ENCODE measurements at regions not wholly inside any gene's neighbourhood (a gene's known extent, or its start where the extent isn't known, plus 50 kb on each side); places are given as distances from the start of the nearest gene placed in this dataset.
"Not testable (repeated sequence)": the region's sequence is repeated elsewhere in the genome, so short reads cannot be mapped to it uniquely, and the experiment has no call there.

- peak; percentile 70 for DNase-seq (ENCODE audit: low read depth)
- H3K4me3 ChIP-seq (ENCODE audit: low read depth, low read length) = no peak overlapping the region
- TF ChIP-seq, protein P1, sequence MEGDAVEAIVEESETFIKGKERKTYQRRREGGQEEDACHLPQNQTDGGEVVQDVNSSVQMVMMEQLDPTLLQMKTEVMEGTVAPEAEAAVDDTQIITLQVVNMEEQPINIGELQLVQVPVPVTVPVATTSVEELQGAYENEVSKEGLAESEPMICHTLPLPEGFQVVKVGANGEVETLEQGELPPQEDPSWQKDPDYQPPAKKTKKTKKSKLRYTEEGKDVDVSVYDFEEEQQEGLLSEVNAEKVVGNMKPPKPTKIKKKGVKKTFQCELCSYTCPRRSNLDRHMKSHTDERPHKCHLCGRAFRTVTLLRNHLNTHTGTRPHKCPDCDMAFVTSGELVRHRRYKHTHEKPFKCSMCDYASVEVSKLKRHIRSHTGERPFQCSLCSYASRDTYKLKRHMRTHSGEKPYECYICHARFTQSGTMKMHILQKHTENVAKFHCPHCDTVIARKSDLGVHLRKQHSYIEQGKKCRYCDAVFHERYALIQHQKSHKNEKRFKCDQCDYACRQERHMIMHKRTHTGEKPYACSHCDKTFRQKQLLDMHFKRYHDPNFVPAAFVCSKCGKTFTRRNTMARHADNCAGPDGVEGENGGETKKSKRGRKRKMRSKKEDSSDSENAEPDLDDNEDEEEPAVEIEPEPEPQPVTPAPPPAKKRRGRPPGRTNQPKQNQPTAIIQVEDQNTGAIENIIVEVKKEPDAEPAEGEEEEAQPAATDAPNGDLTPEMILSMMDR (IDR thresholded peaks at IDR 0.05; ENCODE audit: insufficient read depth, low read depth, low read length) = no peak
Measured at GRCh38 chr18:58805467-58806187, 59.0 kb upstream of the ZNF532 start.

DNA sequence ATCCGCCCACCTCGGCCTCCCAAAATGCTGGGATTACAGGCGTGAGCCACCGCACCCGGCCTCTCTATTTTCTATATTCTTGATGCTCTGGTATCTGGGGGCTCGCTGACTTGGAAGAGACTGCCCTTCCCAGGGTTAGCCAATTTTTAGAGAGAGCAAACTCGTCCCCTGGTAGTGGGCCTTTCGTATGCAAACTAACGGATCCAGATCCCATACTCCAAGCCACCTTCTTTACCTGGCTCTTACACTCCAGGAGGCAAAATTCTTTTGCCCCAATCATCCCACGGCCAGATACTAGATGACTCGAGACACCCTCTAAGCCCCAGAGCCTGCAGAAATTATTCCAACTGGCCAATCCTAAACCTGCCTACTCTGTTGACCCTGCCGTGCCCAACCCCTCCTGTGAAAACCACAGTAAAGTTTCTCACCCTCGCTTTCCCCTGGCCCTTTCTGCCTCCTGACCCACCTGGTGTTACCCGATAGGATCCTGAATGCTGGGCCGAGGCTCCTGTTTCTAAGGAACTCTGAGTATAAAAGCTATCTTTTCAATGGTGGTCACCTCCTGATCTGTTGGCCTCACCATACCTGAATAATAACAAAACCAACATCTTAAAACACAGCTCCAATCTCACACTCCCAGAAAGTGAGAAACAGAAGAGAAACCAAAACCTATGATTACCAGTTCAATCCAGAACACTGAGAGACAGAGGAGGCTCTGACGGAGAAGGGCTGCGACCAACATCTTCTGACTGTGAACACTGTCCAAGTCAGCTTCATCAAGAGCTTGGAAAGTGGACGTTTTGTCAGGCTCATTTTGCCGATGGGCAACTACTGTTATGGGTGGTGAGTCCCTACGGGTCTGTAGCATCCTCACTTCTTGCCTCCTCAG is 57.6 kb upstream of the ZNF532 start:
- TF ChIP-seq, protein P1 (IDR thresholded peaks at IDR 0.05; ENCODE audit: insufficient read depth, low read depth, low read length) = no peak
- no peak overlapping the region for H3K4me3 ChIP-seq (ENCODE audit: low read depth, low read length)
- DNase-seq (ENCODE audit: low read depth) = no peak

DNA sequence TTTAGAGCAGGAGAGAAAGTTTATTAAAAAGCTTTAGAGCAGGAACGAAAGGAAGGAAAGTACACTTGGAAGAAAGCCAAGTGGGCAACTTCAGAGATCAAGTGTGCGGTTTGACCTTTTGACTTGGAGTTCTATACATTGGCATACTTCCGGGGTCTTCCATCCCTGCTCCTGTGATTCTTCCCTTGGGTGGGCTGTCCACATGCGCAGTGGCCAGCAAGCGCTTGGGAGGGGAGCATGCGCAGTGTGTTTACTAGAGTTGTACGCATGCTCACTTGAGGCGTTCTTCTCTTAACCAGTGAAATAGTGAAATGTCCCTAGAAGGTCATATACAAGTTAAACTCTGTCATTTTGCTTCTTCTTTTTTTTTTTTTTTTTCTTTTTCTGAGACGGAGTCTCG is 56.9 kb upstream of the ZNF532 start:
- peak; percentile 74 for DNase-seq (ENCODE audit: low read depth)
- TF ChIP-seq, protein P1 (IDR thresholded peaks at IDR 0.05; ENCODE audit: insufficient read depth, low read depth, low read length) = no peak
- H3K4me3 ChIP-seq (ENCODE audit: low read depth, low read length) = no peak overlapping the region

- H3K4me3 ChIP-seq (ENCODE audit: low read depth, low read length) = no peak overlapping the region
- no peak for DNase-seq (ENCODE audit: low read depth)
- TF ChIP-seq, protein P1 (IDR thresholded peaks at IDR 0.05; ENCODE audit: insufficient read depth, low read depth, low read length) = no peak
Measured at GRCh38 chr18:58808349-58808748, 56.3 kb upstream of the ZNF532 start.

DNA sequence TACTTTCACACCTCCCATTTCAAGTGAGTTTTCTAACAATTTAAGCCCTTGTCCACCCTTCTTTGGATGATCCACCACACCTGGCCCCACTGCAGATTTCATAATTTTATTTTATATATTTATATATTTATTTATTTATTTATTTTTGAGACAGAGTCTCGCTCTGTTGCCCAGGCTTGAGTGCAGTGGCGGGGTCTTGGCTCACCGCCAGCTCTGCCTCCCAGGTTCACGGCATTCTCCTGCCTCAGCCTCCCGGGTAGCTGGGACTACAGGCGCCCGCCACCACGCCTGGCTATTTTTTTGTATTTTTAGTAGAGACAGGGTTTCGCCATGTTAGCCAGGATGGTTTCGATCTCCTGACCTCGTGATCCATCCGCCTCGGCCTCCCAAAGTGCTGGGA is 52.8 kb upstream of the ZNF532 start:
- not testable (repeated sequence) for H3K4me3 ChIP-seq (ENCODE audit: low read depth, low read length); DNase-seq (ENCODE audit: low read depth)

DNA sequence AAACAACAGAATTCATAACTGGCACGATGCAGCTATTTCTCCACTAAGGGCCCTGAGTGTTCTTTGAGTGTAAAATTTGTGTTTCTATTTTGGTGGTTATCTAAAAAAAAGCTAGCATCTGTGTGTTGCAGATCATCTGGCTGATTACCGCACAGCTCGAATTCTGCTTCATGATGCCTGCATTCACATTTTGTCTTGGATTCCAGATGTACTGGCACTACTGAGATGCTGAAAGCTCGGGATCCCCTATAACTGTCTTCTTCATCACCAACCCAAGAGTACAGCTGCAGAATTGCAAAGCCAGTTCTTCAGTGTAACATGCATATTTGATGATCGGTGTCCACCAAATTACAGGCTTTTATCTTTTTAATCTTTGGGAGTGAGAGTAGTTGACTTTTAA is 51.6 kb upstream of the ZNF532 start:
- no peak for DNase-seq (ENCODE audit: low read depth)
- TF ChIP-seq, protein P1 (IDR thresholded peaks at IDR 0.05; ENCODE audit: insufficient read depth, low read depth, low read length) = no peak

GRCh38 chr18:58813561-58814225 is 51.0 kb upstream of the ZNF532 start:
- H3K4me3 ChIP-seq (ENCODE audit: low read depth, low read length) = no peak overlapping the region
- no peak for DNase-seq (ENCODE audit: low read depth)
- TF ChIP-seq, protein P1 (IDR thresholded peaks at IDR 0.05; ENCODE audit: insufficient read depth, low read depth, low read length) = no peak

More for the DNA sequence above, 51.6 kb upstream of the ZNF532 start:
- no peak overlapping the region for H3K4me3 ChIP-seq (ENCODE audit: low read depth, low read length)
